Naive thymus-derived CD4-positive, alpha-beta T cell (primary cell): ENCODE measurements at regions not wholly inside any gene's neighbourhood (a gene's known extent, or its start where the extent isn't known, plus 50 kb on each side); places are given as distances from the start of the nearest gene placed in this dataset.

Experiments used
- ATAC-seq: fragments of 150-1000 bp; cut with Tn5 transposase; 2 replicates; pipeline ENCODE4 v1.10.0; 2021; ENCODE audit warnings: mild to moderate bottlenecking, moderate library complexity
- CTCF ChIA-PET: fragments of 350-600 bp; sonication (Branson Sonifier 250); formaldehyde crosslinking; loops from one replicate; lab custom pipeline; 2021; ENCODE audit warnings: antibody characterized with exemption; lab: Charles Lee
- POLR2A ChIA-PET: fragments of 350-600 bp; sonication (Branson Sonifier 250); formaldehyde crosslinking; loops from one replicate; lab custom pipeline; 2021; ENCODE audit warnings: antibody characterized with exemption, inconsistent platforms; lab: Charles Lee
- DNase-seq, 9 donors: peaks; one replicate each; pipeline versions ENCODE4 v3.0.0 to v3.0.0-alpha.2; 2020 to 2022; ENCODE audit warnings: mixed read lengths in 1 of 9
- H3K27ac ChIP-seq: one replicate; pipeline ENCODE4 v1.7.0; 2013; ENCODE audit warnings: mild to moderate bottlenecking, low read depth, low read length, moderate library complexity
- H3K27me3 ChIP-seq, 2 donors: one replicate each; pipeline ENCODE4 v1.7.0; 2013; ENCODE audit warnings: low read length in 2 of 2, mild to moderate bottlenecking in 2 of 2, moderate library complexity in 2 of 2; ENCODE audit not compliant: control insufficient read depth in 2 of 2, insufficient read depth in 2 of 2
- H3K36me3 ChIP-seq, 3 experiments: 1 replicate in 2 of 3; 2 replicates in 1 of 3; pipeline ENCODE4 v1.7.0; 2013; ENCODE audit warnings: low read length in 3 of 3, mild to moderate bottlenecking in 3 of 3, moderate library complexity in 1 of 3; ENCODE audit not compliant: insufficient read depth in 3 of 3, control insufficient read depth in 2 of 3
- H3K4me1 ChIP-seq, 2 donors: one replicate each; pipeline ENCODE4 v1.7.0; 2013; ENCODE audit warnings: low read length in 2 of 2, mild to moderate bottlenecking in 2 of 2, moderate library complexity in 1 of 2; ENCODE audit not compliant: control insufficient read depth in 2 of 2, insufficient read depth in 2 of 2
- H3K4me3 ChIP-seq: 2 replicates; pipeline ENCODE4 v1.7.0; 2013; ENCODE audit warnings: mild to moderate bottlenecking, low read length
- H3K9me3 ChIP-seq, 3 experiments: 1 replicate in 2 of 3; 2 replicates in 1 of 3; pipeline ENCODE4 v1.7.0; 2013; ENCODE audit warnings: low read length in 3 of 3; ENCODE audit not compliant: control insufficient read depth in 2 of 3
- H3K27ac Mint-ChIP-seq, 9 donors: one replicate each; pipeline ENCODE4 v1.8.0; 2020 to 2022; ENCODE audit warnings: mixed read lengths in 9 of 9, mild to moderate bottlenecking in 8 of 9, moderate library complexity in 5 of 9, inconsistent platforms in 2 of 9
- H3K27me3 Mint-ChIP-seq, 5 donors: one replicate each; pipeline ENCODE4 v1.8.0; 2021 to 2022; ENCODE audit warnings: mixed read lengths in 5 of 5, mild to moderate bottlenecking in 1 of 5
- H3K36me3 Mint-ChIP-seq, 5 donors: one replicate each; pipeline ENCODE4 v1.8.0; 2020 to 2022; ENCODE audit warnings: mixed read lengths in 5 of 5, mild to moderate bottlenecking in 3 of 5, inconsistent platforms in 1 of 5
- H3K4me1 Mint-ChIP-seq, 7 donors: one replicate each; pipeline ENCODE4 v1.8.0; 2020 to 2022; ENCODE audit warnings: mixed read lengths in 7 of 7, mild to moderate bottlenecking in 3 of 7, inconsistent platforms in 1 of 7
- H3K4me3 Mint-ChIP-seq, 10 donors: one replicate each; pipeline ENCODE4 v1.8.0; 2020 to 2022; ENCODE audit warnings: mild to moderate bottlenecking in 10 of 10, mixed read lengths in 10 of 10, moderate library complexity in 6 of 10, inconsistent platforms in 2 of 10
- H3K9me3 Mint-ChIP-seq, 11 donors: one replicate each; pipeline ENCODE4 v1.8.0; 2020 to 2022; ENCODE audit warnings: mixed read lengths in 11 of 11, mild to moderate bottlenecking in 4 of 11, inconsistent platforms in 1 of 11, moderate library complexity in 1 of 11
- intact Hi-C, 2 donors: fragments of 100-400 bp; cut with micrococcal nuclease; formaldehyde crosslinking; loops; one replicate each; pipeline ENCODE4 v1.15.1; 2023

- H3K27ac ChIP-seq: no peak overlapping the region
- H3K36me3 ChIP-seq: no peaks in the 10 kb centered on the region
- H3K4me3 ChIP-seq: no peak overlapping the region
- Mint-ChIP-seq H3K36me3 (no peaks in the 10 kb centered on the region), H3K4me3 (no peak overlapping the region), H3K4me1 (no peaks in the 10 kb centered on the region), H3K27ac (no peak overlapping the region), H3K27me3 (no peaks in the 10 kb centered on the region), H3K9me3 (peaks cover 0 to 18% (median 0%) of the 10 kb centered on the region in 11 donors)
- intact Hi-C loops: no loop called here
- ATAC-seq: no peak
- H3K9me3 ChIP-seq: no peaks in the 10 kb centered on the region
- POLR2A ChIA-PET: no interaction called here
- H3K27me3 ChIP-seq: no peaks in the 10 kb centered on the region
- no peak for DNase-seq
- no peaks in the 10 kb centered on the region for H3K4me1 ChIP-seq
- CTCF ChIA-PET: no interaction called here
Measured at GRCh38 chr3:148044151-148044550, 635.0 kb downstream of the ZIC1 start.

DNA sequence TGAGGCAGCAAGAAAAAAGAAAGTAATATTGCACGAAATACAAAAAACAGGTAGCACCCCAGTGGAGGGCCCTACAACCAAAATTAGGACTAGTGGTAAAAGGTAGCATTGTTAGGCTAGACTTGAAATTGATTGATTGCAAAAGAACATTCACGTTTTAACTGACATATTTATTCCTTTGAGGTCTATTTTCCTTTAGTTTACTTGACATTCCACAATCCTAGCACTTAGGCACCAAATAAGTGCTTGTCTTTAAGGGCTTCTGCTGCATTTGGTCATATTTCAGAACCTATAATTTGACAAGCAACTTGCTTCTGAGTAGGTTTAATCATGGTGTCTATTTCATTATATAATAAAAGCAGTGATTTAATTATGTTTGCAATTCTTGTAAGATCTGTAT, 642.7 kb upstream of the AGTR1 start:
- no peak overlapping the region for H3K4me3 Mint-ChIP-seq
- no peak for ATAC-seq
- ChIA-PET POLR2A (no interaction called here), CTCF (no interaction called here)
- H3K27ac Mint-ChIP-seq: no peak overlapping the region
- Histone ChIP-seq H3K27me3 (no peaks in the 10 kb centered on the region), H3K4me3 (no peak overlapping the region), H3K27ac (no peak overlapping the region), H3K4me1 (no peaks in the 10 kb centered on the region), H3K9me3 (no peaks in the 10 kb centered on the region), H3K36me3 (no peaks in the 10 kb centered on the region)
- no peaks in the 10 kb centered on the region for H3K27me3 Mint-ChIP-seq
- DNase-seq: no peak
- peaks cover 0 to 6% (median 0%) of the 10 kb centered on the region in 11 donors for H3K9me3 Mint-ChIP-seq
- no peaks in the 10 kb centered on the region for H3K36me3 Mint-ChIP-seq
- intact Hi-C loops: no loop called here
- no peaks in the 10 kb centered on the region for H3K4me1 Mint-ChIP-seq

GRCh38 chr3:148062590-148062989, 635.1 kb upstream of the AGTR1 start:
- H3K27me3 Mint-ChIP-seq: no peaks in the 10 kb centered on the region
- no peak for ATAC-seq

GRCh38 chr3:148066802-148067201, 630.9 kb upstream of the AGTR1 start:
- intact Hi-C loops: no loop called here
- peaks cover 0 to 5% (median 0%) of the 10 kb centered on the region in 11 donors for H3K9me3 Mint-ChIP-seq
- ATAC-seq: no peak

More at GRCh38 chr3:148062590-148062989, 635.1 kb upstream of the AGTR1 start:
- Histone ChIP-seq H3K36me3 (no peaks in the 10 kb centered on the region), H3K4me1 (no peaks in the 10 kb centered on the region), H3K9me3 (no peaks in the 10 kb centered on the region), H3K4me3 (no peak overlapping the region), H3K27ac (no peak overlapping the region), H3K27me3 (no peaks in the 10 kb centered on the region)
- no peak for DNase-seq
- ChIA-PET CTCF (no interaction called here), POLR2A (no interaction called here)
- H3K4me1 Mint-ChIP-seq: no peaks in the 10 kb centered on the region
- H3K9me3 Mint-ChIP-seq: peaks cover 0 to 5% (median 0%) of the 10 kb centered on the region in 11 donors
- H3K27ac Mint-ChIP-seq: no peak overlapping the region
- intact Hi-C loops: no loop called here
- H3K36me3 Mint-ChIP-seq: no peaks in the 10 kb centered on the region
- no peak overlapping the region for H3K4me3 Mint-ChIP-seq

GRCh38 chr3:148068466-148068865, 629.2 kb upstream of the AGTR1 start:
- ATAC-seq: no peak

More at GRCh38 chr3:148066802-148067201, 630.9 kb upstream of the AGTR1 start:
- Histone ChIP-seq H3K36me3 (no peaks in the 10 kb centered on the region), H3K9me3 (no peaks in the 10 kb centered on the region), H3K4me3 (no peak overlapping the region), H3K27me3 (no peaks in the 10 kb centered on the region), H3K4me1 (no peaks in the 10 kb centered on the region), H3K27ac (no peak overlapping the region)
- no peak for DNase-seq
- no peak overlapping the region for H3K4me3 Mint-ChIP-seq
- no peaks in the 10 kb centered on the region for H3K27me3 Mint-ChIP-seq
- CTCF ChIA-PET: no interaction called here
- POLR2A ChIA-PET: no interaction called here
- H3K4me1 Mint-ChIP-seq: no peaks in the 10 kb centered on the region
- no peak overlapping the region for H3K27ac Mint-ChIP-seq
- no peaks in the 10 kb centered on the region for H3K36me3 Mint-ChIP-seq

DNA sequence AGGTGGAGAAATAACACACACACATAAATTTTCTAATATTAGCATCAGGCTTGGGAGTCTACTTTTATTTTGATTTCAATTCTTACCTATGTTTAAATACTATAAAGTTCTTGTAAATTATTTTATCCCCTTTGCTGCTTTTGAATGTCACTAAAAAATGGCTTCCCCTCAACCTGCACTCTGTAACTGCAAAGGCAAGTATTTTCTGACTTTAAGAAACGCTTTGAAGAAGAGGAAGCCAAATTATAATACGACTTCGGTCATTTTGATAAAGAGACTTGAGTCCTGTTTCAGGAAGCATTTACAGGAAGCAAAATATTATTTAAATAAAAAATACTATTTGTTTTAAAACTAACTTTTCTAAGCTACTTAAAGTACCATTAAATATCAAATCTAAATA, 627.7 kb upstream of the AGTR1 start:
- intact Hi-C loops: no loop called here
- H3K27ac Mint-ChIP-seq: no peak overlapping the region

More at GRCh38 chr3:148068466-148068865, 629.2 kb upstream of the AGTR1 start:
- DNase-seq: no peak
- Histone ChIP-seq H3K27ac (no peak overlapping the region), H3K27me3 (no peaks in the 10 kb centered on the region), H3K36me3 (no peaks in the 10 kb centered on the region), H3K4me1 (no peaks in the 10 kb centered on the region), H3K4me3 (no peak overlapping the region), H3K9me3 (no peaks in the 10 kb centered on the region)
- intact Hi-C loops: no loop called here
- H3K27ac Mint-ChIP-seq: no peak overlapping the region
- H3K36me3 Mint-ChIP-seq: no peaks in the 10 kb centered on the region
- no peak overlapping the region for H3K4me3 Mint-ChIP-seq
- peaks cover 0 to 5% (median 0%) of the 10 kb centered on the region in 11 donors for H3K9me3 Mint-ChIP-seq
- no peaks in the 10 kb centered on the region for H3K27me3 Mint-ChIP-seq
- no peaks in the 10 kb centered on the region for H3K4me1 Mint-ChIP-seq
- ChIA-PET CTCF (no interaction called here), POLR2A (no interaction called here)

DNA sequence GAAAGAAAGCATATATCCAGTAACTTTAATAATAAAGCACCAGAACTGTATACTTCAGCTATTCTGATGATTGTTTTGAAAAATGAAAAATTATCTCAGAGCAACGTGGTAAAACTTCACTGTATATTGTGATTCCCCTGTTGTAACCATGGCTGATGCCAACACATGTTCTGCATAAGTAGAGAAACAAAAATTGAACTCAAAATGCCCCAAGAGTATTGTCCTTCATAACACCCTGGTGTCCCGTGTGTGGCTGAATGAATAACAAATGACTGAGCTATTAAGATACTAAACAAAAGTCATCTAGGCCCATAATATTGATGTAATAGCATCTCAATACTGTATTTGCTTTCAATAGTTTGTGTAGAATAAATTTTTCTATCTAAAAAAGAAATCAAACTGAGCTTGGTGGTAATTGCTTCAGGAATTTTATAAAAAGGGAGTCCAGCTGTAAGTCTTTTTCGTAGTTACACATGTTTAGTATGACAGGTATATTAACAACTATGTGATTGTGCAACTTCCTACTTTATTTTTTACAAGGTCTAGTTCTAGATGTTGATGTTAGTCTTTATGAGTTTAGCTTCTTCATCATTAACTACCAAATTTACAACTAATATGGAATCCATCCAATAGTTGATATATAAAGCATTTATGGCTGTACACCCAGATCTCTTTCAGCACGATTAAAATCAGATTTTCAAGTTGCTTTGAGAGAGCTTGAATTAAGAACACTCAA, 623.8 kb upstream of the AGTR1 start:
- POLR2A ChIA-PET: no interaction called here
- H3K27me3 Mint-ChIP-seq: no peaks in the 10 kb centered on the region
- H3K4me1 Mint-ChIP-seq: peaks cover 0 to 1% (median 0%) of the 10 kb centered on the region in 7 donors
- H3K4me3 Mint-ChIP-seq: no peak overlapping the region
- no peaks in the 10 kb centered on the region for H3K9me3 Mint-ChIP-seq
- ATAC-seq: no peak
- CTCF ChIA-PET: no interaction called here
- no peaks in the 10 kb centered on the region for H3K4me1 ChIP-seq
- peak overlapping the region in 1 of 9 donors; percentile 4 for H3K27ac Mint-ChIP-seq
- intact Hi-C loops: no loop called here
- H3K36me3 ChIP-seq: no peaks in the 10 kb centered on the region
- no peak overlapping the region for H3K27ac ChIP-seq
- DNase-seq: no peak
- H3K4me3 ChIP-seq: no peak overlapping the region
- no peaks in the 10 kb centered on the region for H3K9me3 ChIP-seq
- no peaks in the 10 kb centered on the region for H3K36me3 Mint-ChIP-seq
- no peaks in the 10 kb centered on the region for H3K27me3 ChIP-seq

More for the DNA sequence above, 627.7 kb upstream of the AGTR1 start:
- Histone ChIP-seq H3K4me1 (no peaks in the 10 kb centered on the region), H3K27ac (no peak overlapping the region), H3K36me3 (no peaks in the 10 kb centered on the region), H3K27me3 (no peaks in the 10 kb centered on the region), H3K4me3 (no peak overlapping the region), H3K9me3 (no peaks in the 10 kb centered on the region)
- ChIA-PET POLR2A (no interaction called here), CTCF (no interaction called here)
- H3K9me3 Mint-ChIP-seq: no peaks in the 10 kb centered on the region
- no peaks in the 10 kb centered on the region for H3K36me3 Mint-ChIP-seq
- H3K27me3 Mint-ChIP-seq: no peaks in the 10 kb centered on the region
- no peak overlapping the region for H3K4me3 Mint-ChIP-seq
- ATAC-seq (no peak), DNase-seq (no peak)
- H3K4me1 Mint-ChIP-seq: peaks cover 0 to under 1% (median 0%) of the 10 kb centered on the region in 7 donors
